IPS-20b (cell line): ENCODE measurements at regions not wholly inside any gene's neighbourhood (a gene's known extent, or its start where the extent isn't known, plus 50 kb on each side); places are given as distances from the start of the nearest gene placed in this dataset.
"Not testable (repeated sequence)": the region's sequence is repeated elsewhere in the genome, so short reads cannot be mapped to it uniquely, and the experiment has no call there.

Experiments
- H3K27ac ChIP-seq: one replicate; pipeline ENCODE4 v1.5.1; 2013; ENCODE audit warnings: low read length
- H3K27me3 ChIP-seq: 2 replicates; pipeline ENCODE4 v1.6.1; 2013; ENCODE audit warnings: mild to moderate bottlenecking, low read length, inconsistent platforms; ENCODE audit not compliant: insufficient read depth
- H3K36me3 ChIP-seq: 2 replicates; pipeline ENCODE4 v1.6.1; 2013; ENCODE audit warnings: low read depth, mild to moderate bottlenecking, inconsistent platforms, low read length, moderate library complexity; ENCODE audit not compliant: insufficient read depth
- H3K4me1 ChIP-seq: 2 replicates; pipeline ENCODE4 v1.6.1; 2013; ENCODE audit warnings: mild to moderate bottlenecking, control low read depth, inconsistent platforms, low read length, moderate library complexity; ENCODE audit not compliant: insufficient read depth
- H3K4me3 ChIP-seq: 2 replicates; pipeline ENCODE4 v1.5.1; 2013; ENCODE audit warnings: mild to moderate bottlenecking, low read length, inconsistent platforms
- H3K9ac ChIP-seq: 2 replicates; pipeline ENCODE4 v1.6.1; 2013; ENCODE audit warnings: low read depth, mild to moderate bottlenecking, inconsistent platforms, low read length, moderate library complexity
- H3K9me3 ChIP-seq: 2 replicates; pipeline ENCODE4 v1.6.1; 2013; ENCODE audit warnings: mild to moderate bottlenecking, low read depth, low read length, inconsistent platforms; ENCODE audit not compliant: insufficient read depth

GRCh38 chr14:43587183-43587582, 919.9 kb downstream of the FSCB start:
- H3K36me3 ChIP-seq = no peaks in the 10 kb centered on the region
- peaks cover 3% of the 10 kb centered on the region; the same call in 1 of the 2 replicates for H3K4me1 ChIP-seq
- H3K27me3 ChIP-seq = no peaks in the 10 kb centered on the region
- H3K4me3 ChIP-seq = no peak overlapping the region
- H3K9me3 ChIP-seq = peaks cover 3% of the 10 kb centered on the region; the same call in 1 of the 2 replicates
- H3K27ac ChIP-seq = no peak overlapping the region
- H3K9ac ChIP-seq = no peak overlapping the region

- Histone ChIP-seq H3K4me1 (no peaks in the 10 kb centered on the region), H3K27me3 (no peaks in the 10 kb centered on the region), H3K27ac (no peak overlapping the region), H3K4me3 (no peak overlapping the region), H3K36me3 (no peaks in the 10 kb centered on the region), H3K9ac (no peak overlapping the region), H3K9me3 (peaks cover 30% of the 10 kb centered on the region)
Observed at GRCh38 chr14:43579671-43580070, 927.4 kb downstream of the FSCB start.

GRCh38 chr14:43568022-43568421, 939.1 kb downstream of the FSCB start:
- no peaks in the 10 kb centered on the region for H3K27me3 ChIP-seq
- no peak overlapping the region for H3K9ac ChIP-seq
- H3K9me3 ChIP-seq = no peaks in the 10 kb centered on the region
- no peak overlapping the region for H3K4me3 ChIP-seq
- H3K4me1 ChIP-seq = no peaks in the 10 kb centered on the region
- no peaks in the 10 kb centered on the region for H3K36me3 ChIP-seq
- H3K27ac ChIP-seq = no peak overlapping the region

GRCh38 chr14:43548368-43548767, 958.7 kb downstream of the FSCB start:
- Histone ChIP-seq H3K27me3 (no peaks in the 10 kb centered on the region), H3K27ac (no peak overlapping the region), H3K9ac (no peak overlapping the region), H3K36me3 (no peaks in the 10 kb centered on the region), H3K4me3 (no peak overlapping the region), H3K9me3 (no peaks in the 10 kb centered on the region), H3K4me1 (no peaks in the 10 kb centered on the region)

- H3K27me3 ChIP-seq, H3K27ac ChIP-seq, H3K4me3 ChIP-seq, H3K4me1 ChIP-seq, H3K9me3 ChIP-seq, H3K9ac ChIP-seq, H3K36me3 ChIP-seq: not testable (repeated sequence)
Observed at GRCh38 chr14:43547596-43547995, 959.5 kb downstream of the FSCB start.

- no peaks in the 10 kb centered on the region for H3K27me3 ChIP-seq
- H3K4me1 ChIP-seq = peaks cover 3% of the 10 kb centered on the region; the same call in 1 of the 2 replicates
Observed at GRCh38 chr14:43541356-43541755, 965.7 kb downstream of the FSCB start.

GRCh38 chr14:43540948-43541347, 966.1 kb downstream of the FSCB start:
- H3K27me3 ChIP-seq = no peaks in the 10 kb centered on the region
- no peaks in the 10 kb centered on the region for H3K36me3 ChIP-seq
- peaks cover 3% of the 10 kb centered on the region; the same call in 1 of the 2 replicates for H3K4me1 ChIP-seq
- H3K4me3 ChIP-seq = no peak overlapping the region
- H3K27ac ChIP-seq = no peak overlapping the region
- H3K9me3 ChIP-seq = no peaks in the 10 kb centered on the region
- no peak overlapping the region for H3K9ac ChIP-seq

More at GRCh38 chr14:43541356-43541755, 965.7 kb downstream of the FSCB start:
- Histone ChIP-seq H3K4me3 (no peak overlapping the region), H3K36me3 (no peaks in the 10 kb centered on the region), H3K9me3 (no peaks in the 10 kb centered on the region), H3K27ac (no peak overlapping the region), H3K9ac (no peak overlapping the region)

- H3K9ac ChIP-seq = no peak overlapping the region
- peaks cover 3% of the 10 kb centered on the region; the same call in 1 of the 2 replicates for H3K4me1 ChIP-seq
- H3K27me3 ChIP-seq = no peaks in the 10 kb centered on the region
- H3K36me3 ChIP-seq = no peaks in the 10 kb centered on the region
- no peak overlapping the region for H3K27ac ChIP-seq
- H3K9me3 ChIP-seq = no peaks in the 10 kb centered on the region
- no peak overlapping the region for H3K4me3 ChIP-seq
Observed at GRCh38 chr14:43539210-43539609, 967.9 kb downstream of the FSCB start.

- H3K27me3 ChIP-seq = no peaks in the 10 kb centered on the region
- H3K27ac ChIP-seq = no peak overlapping the region
- H3K36me3 ChIP-seq = no peaks in the 10 kb centered on the region
- peaks cover 3% of the 10 kb centered on the region; the same call in 1 of the 2 replicates for H3K4me1 ChIP-seq
- no peak overlapping the region for H3K4me3 ChIP-seq
- H3K9me3 ChIP-seq = peaks cover 3% of the 10 kb centered on the region
- H3K9ac ChIP-seq = no peak overlapping the region
Observed at GRCh38 chr14:43535231-43535838, 971.7 kb downstream of the FSCB start.

GRCh38 chr14:43532825-43533416, 974.2 kb downstream of the FSCB start:
- Histone ChIP-seq H3K4me1 (no peaks in the 10 kb centered on the region), H3K9ac (no peak overlapping the region), H3K36me3 (no peaks in the 10 kb centered on the region), H3K27ac (no peak overlapping the region), H3K4me3 (no peak overlapping the region), H3K27me3 (no peaks in the 10 kb centered on the region), H3K9me3 (peaks cover 3% of the 10 kb centered on the region)

- no peaks in the 10 kb centered on the region for H3K36me3 ChIP-seq
- no peaks in the 10 kb centered on the region for H3K9me3 ChIP-seq
- no peak overlapping the region for H3K9ac ChIP-seq
Observed at GRCh38 chr14:43528321-43528720, 978.8 kb downstream of the FSCB start.

GRCh38 chr14:43525658-43526057, 981.4 kb downstream of the FSCB start:
- H3K4me1 ChIP-seq = no peaks in the 10 kb centered on the region
- no peaks in the 10 kb centered on the region for H3K27me3 ChIP-seq
- no peaks in the 10 kb centered on the region for H3K9me3 ChIP-seq
- no peak overlapping the region for H3K4me3 ChIP-seq
- H3K36me3 ChIP-seq = no peaks in the 10 kb centered on the region
- H3K9ac ChIP-seq = no peak overlapping the region
- no peak overlapping the region for H3K27ac ChIP-seq

More at GRCh38 chr14:43528321-43528720, 978.8 kb downstream of the FSCB start:
- H3K4me1 ChIP-seq = no peaks in the 10 kb centered on the region
- H3K27me3 ChIP-seq = no peaks in the 10 kb centered on the region
- H3K27ac ChIP-seq = no peak overlapping the region
- no peak overlapping the region for H3K4me3 ChIP-seq
